WTC11 (cell line): ENCODE measurements at regions not wholly inside any gene's neighbourhood (a gene's known extent, or its start where the extent isn't known, plus 50 kb on each side); places are given as distances from the start of the nearest gene placed in this dataset.

Source experiments
- ATAC-seq: fragments of 200-7000 bp; cut with Tn5 transposase; 2 replicates; pipeline ENCODE4 v1.10.0; 2021; ENCODE audit warnings: mild to moderate bottlenecking, moderate library complexity
- CTCF ChIA-PET: fragments of 300-600 bp; sonication (Branson Sonifier 250); formaldehyde crosslinking; loops from one replicate; lab custom pipeline; 2021; ENCODE audit warnings: antibody characterized with exemption; lab: Charles Lee
- POLR2A ChIA-PET: fragments of 350-600 bp; sonication (Branson Sonifier 250); formaldehyde crosslinking; loops from one replicate; lab custom pipeline; 2021; ENCODE audit warnings: antibody characterized with exemption; lab: Charles Lee
- DNase-seq: peaks from one replicate; pipeline ENCODE4 v3.0.0; 2021; ENCODE audit warnings: low spot score
- H3K27ac Mint-ChIP-seq: 2 replicates; pipeline ENCODE4 v1.8.0; 2021; ENCODE audit warnings: mixed read lengths
- H3K27me3 Mint-ChIP-seq: 2 replicates; pipeline ENCODE4 v1.8.0; 2021; ENCODE audit warnings: low read depth, mild to moderate bottlenecking, moderate library complexity, mixed read lengths
- H3K36me3 Mint-ChIP-seq: 2 replicates; pipeline ENCODE4 v1.8.0; 2021; ENCODE audit warnings: mixed read lengths
- H3K4me1 Mint-ChIP-seq: 2 replicates; pipeline ENCODE4 v1.8.0; 2022; ENCODE audit warnings: mixed read lengths
- H3K4me3 Mint-ChIP-seq: 2 replicates; pipeline ENCODE4 v1.8.0; 2021; ENCODE audit warnings: mild to moderate bottlenecking, moderate library complexity, mixed read lengths
- H3K9me3 Mint-ChIP-seq: 2 replicates; pipeline ENCODE4 v1.8.0; 2021; ENCODE audit warnings: mixed read lengths
- AFF4 ChIP-seq: sonication (generic); formaldehyde crosslinking; IDR thresholded peaks from 2 replicates; pipeline ENCODE4 v1.8.1; 2023; ENCODE audit warnings: mild to moderate bottlenecking, missing genetic modification reagents, borderline replicate concordance
- E2F4 ChIP-seq: sonication (generic); formaldehyde crosslinking; IDR thresholded peaks from 2 replicates; pipeline ENCODE4 v1.8.1; 2022; ENCODE audit warnings: low read depth, mild to moderate bottlenecking, moderate library complexity, missing genetic modification reagents, borderline replicate concordance
- GABPB1 ChIP-seq: sonication (generic); formaldehyde crosslinking; IDR thresholded peaks from 2 replicates; pipeline ENCODE4 v1.8.1; 2023; ENCODE audit warnings: mild to moderate bottlenecking, missing genetic modification reagents
- GRHL2 ChIP-seq: fragments of 250-450 bp; sonication (Bioruptor Pico); IDR thresholded peaks from 2 replicates; pipeline ENCODE4 v1.8.0; 2022; ENCODE audit warnings: mild to moderate bottlenecking, moderate library complexity; ENCODE audit not compliant: insufficient replicate concordance, severe bottlenecking
- IRF2 ChIP-seq: sonication (generic); formaldehyde crosslinking; IDR thresholded peaks from 2 replicates; pipeline ENCODE4 v1.8.0; 2022; ENCODE audit warnings: low read depth, missing genetic modification reagents, borderline replicate concordance
- KAT7 ChIP-seq: sonication (generic); formaldehyde crosslinking; IDR thresholded peaks from 2 replicates; pipeline ENCODE4 v1.8.1; 2023; ENCODE audit warnings: missing genetic modification reagents, mild to moderate bottlenecking, borderline replicate concordance
- MYBL2 ChIP-seq: sonication (generic); formaldehyde crosslinking; IDR thresholded peaks from 2 replicates; pipeline ENCODE4 v1.8.1; 2023; ENCODE audit warnings: mild to moderate bottlenecking, moderate library complexity, missing genetic modification reagents
- OVOL2 ChIP-seq: fragments of 250-450 bp; sonication (Bioruptor Pico); IDR thresholded peaks from 2 replicates; pipeline ENCODE4 v1.9.0; 2021; ENCODE audit warnings: mild to moderate bottlenecking, borderline replicate concordance
- RELA ChIP-seq: sonication (generic); formaldehyde crosslinking; IDR thresholded peaks from 2 replicates; pipeline ENCODE4 v1.8.1; 2022; ENCODE audit warnings: missing genetic modification reagents, mild to moderate bottlenecking, borderline replicate concordance
- RORB ChIP-seq: fragments of 250-450 bp; sonication (Bioruptor Pico); IDR thresholded peaks from 2 replicates; pipeline ENCODE4 v1.9.0; 2021; ENCODE audit warnings: mild to moderate bottlenecking
- SMAD3 ChIP-seq: sonication (generic); formaldehyde crosslinking; IDR thresholded peaks from 2 replicates; pipeline ENCODE4 v1.8.0; 2022; ENCODE audit warnings: missing genetic modification reagents, mild to moderate bottlenecking, borderline replicate concordance
- SOX15 ChIP-seq: fragments of 250-450 bp; sonication (Bioruptor Pico); IDR thresholded peaks from 2 replicates; pipeline ENCODE4 v1.9.0; 2021; ENCODE audit warnings: mild to moderate bottlenecking
- STAT6 ChIP-seq: sonication (generic); formaldehyde crosslinking; conservative IDR thresholded peaks from 2 replicates; pipeline ENCODE4 v1.8.1; 2023; ENCODE audit warnings: mild to moderate bottlenecking, low read depth, missing genetic modification reagents, moderate library complexity
- USF1 ChIP-seq: sonication (generic); formaldehyde crosslinking; IDR thresholded peaks from 2 replicates; pipeline ENCODE4 v1.8.0; 2022; ENCODE audit warnings: mild to moderate bottlenecking, missing genetic modification reagents
- ZNF232 ChIP-seq: sonication (generic); formaldehyde crosslinking; IDR thresholded peaks from 2 replicates; pipeline ENCODE4 v1.8.0; 2022; ENCODE audit warnings: mild to moderate bottlenecking, missing genetic modification reagents
- ZNF317 ChIP-seq: sonication (generic); formaldehyde crosslinking; IDR thresholded peaks from 2 replicates; pipeline ENCODE4 v1.8.1; 2023; ENCODE audit warnings: low read depth, mild to moderate bottlenecking, moderate library complexity, missing genetic modification reagents, borderline replicate concordance
- TF ChIP-seq, protein P1 (sequence below): sonication (generic); formaldehyde crosslinking; IDR thresholded peaks from 2 replicates; pipeline ENCODE4 v1.8.0; 2023; ENCODE audit warnings: missing genetic modification reagents, mild to moderate bottlenecking, borderline replicate concordance
- TF ChIP-seq, protein P2 (sequence below): sonication (generic); formaldehyde crosslinking; IDR thresholded peaks from 2 replicates; pipeline ENCODE4 v1.8.1; 2023; ENCODE audit warnings: mild to moderate bottlenecking, missing genetic modification reagents, moderate library complexity

DNA sequence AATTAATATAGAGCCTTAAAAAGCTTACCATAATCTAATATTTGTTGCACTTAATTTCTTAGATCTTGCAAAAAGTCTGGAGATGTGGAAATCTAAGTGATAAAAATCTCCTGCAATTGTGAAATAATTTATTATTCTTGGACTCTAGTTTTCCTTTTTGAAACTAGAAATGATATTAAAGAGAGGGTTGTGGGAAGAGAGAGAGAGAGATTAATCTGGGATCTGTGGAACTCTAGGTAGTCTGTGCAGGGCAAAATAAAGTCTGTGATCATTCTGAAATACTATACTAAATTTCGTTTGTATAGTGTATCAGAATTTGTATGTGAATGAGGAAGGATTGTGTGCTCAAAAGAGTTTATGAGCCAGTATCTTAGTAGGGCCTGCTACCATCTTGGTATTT lies 692.3 kb downstream of the RWDD3 start:
- no peaks in the 10 kb centered on the region for H3K36me3 Mint-ChIP-seq
- DNase-seq (no peak), ATAC-seq (no peak)
- ChIA-PET CTCF (no interaction called here), POLR2A (no interaction called here)
- no peaks in the 10 kb centered on the region for H3K9me3 Mint-ChIP-seq
- H3K27me3 Mint-ChIP-seq, result no peaks in the 10 kb centered on the region
- H3K4me1 Mint-ChIP-seq, result no peaks in the 10 kb centered on the region
- H3K27ac Mint-ChIP-seq, result no peak overlapping the region
- no peak overlapping the region for H3K4me3 Mint-ChIP-seq
- no peak for TF ChIP-seq MYBL2 (CRISPR knock-in tag)
- no peak for TF ChIP-seq ZNF317 (CRISPR knock-in tag)

GRCh38 chr1:95927061-95927460 lies 693.1 kb downstream of the RWDD3 start:
- TF ChIP-seq GABPB1 (CRISPR knock-in tag) (no peak), AFF4 (CRISPR knock-in tag) (no peak), OVOL2 (CRISPR knock-in tag) (no peak)
- ChIA-PET POLR2A (no interaction called here), CTCF (no interaction called here)
- Mint-ChIP-seq H3K4me3 (no peak overlapping the region), H3K4me1 (no peaks in the 10 kb centered on the region), H3K27me3 (no peaks in the 10 kb centered on the region), H3K9me3 (no peaks in the 10 kb centered on the region), H3K36me3 (no peaks in the 10 kb centered on the region), H3K27ac (no peak overlapping the region)
- DNase-seq, result no peak
- ATAC-seq, result no peak

GRCh38 chr1:95935719-95936118 lies 701.7 kb downstream of the RWDD3 start:
- H3K9me3 Mint-ChIP-seq, result peaks cover 3% of the 10 kb centered on the region; the same call in 1 of the 2 replicates
- no peak overlapping the region for H3K4me3 Mint-ChIP-seq
- no peaks in the 10 kb centered on the region for H3K36me3 Mint-ChIP-seq
- ChIA-PET CTCF (no interaction called here), POLR2A (no interaction called here)
- DNase-seq (no peak), ATAC-seq (no peak)
- H3K27ac Mint-ChIP-seq, result no peak overlapping the region
- no peaks in the 10 kb centered on the region for H3K27me3 Mint-ChIP-seq
- no peaks in the 10 kb centered on the region for H3K4me1 Mint-ChIP-seq
- TF ChIP-seq IRF2 (CRISPR knock-in tag) (no peak), SOX15 (CRISPR knock-in tag) (no peak), SMAD3 (CRISPR knock-in tag) (no peak), STAT6 (CRISPR knock-in tag) (no peak), GRHL2 (CRISPR knock-in tag) (no peak), RELA (no peak), USF1 (CRISPR knock-in tag) (no peak), ZNF232 (CRISPR knock-in tag) (no peak), RORB (CRISPR knock-in tag) (no peak), KAT7 (CRISPR knock-in tag) (no peak), E2F4 (CRISPR knock-in tag) (no peak), ZNF317 (CRISPR knock-in tag) (no peak)
- TF ChIP-seq, protein P1, sequence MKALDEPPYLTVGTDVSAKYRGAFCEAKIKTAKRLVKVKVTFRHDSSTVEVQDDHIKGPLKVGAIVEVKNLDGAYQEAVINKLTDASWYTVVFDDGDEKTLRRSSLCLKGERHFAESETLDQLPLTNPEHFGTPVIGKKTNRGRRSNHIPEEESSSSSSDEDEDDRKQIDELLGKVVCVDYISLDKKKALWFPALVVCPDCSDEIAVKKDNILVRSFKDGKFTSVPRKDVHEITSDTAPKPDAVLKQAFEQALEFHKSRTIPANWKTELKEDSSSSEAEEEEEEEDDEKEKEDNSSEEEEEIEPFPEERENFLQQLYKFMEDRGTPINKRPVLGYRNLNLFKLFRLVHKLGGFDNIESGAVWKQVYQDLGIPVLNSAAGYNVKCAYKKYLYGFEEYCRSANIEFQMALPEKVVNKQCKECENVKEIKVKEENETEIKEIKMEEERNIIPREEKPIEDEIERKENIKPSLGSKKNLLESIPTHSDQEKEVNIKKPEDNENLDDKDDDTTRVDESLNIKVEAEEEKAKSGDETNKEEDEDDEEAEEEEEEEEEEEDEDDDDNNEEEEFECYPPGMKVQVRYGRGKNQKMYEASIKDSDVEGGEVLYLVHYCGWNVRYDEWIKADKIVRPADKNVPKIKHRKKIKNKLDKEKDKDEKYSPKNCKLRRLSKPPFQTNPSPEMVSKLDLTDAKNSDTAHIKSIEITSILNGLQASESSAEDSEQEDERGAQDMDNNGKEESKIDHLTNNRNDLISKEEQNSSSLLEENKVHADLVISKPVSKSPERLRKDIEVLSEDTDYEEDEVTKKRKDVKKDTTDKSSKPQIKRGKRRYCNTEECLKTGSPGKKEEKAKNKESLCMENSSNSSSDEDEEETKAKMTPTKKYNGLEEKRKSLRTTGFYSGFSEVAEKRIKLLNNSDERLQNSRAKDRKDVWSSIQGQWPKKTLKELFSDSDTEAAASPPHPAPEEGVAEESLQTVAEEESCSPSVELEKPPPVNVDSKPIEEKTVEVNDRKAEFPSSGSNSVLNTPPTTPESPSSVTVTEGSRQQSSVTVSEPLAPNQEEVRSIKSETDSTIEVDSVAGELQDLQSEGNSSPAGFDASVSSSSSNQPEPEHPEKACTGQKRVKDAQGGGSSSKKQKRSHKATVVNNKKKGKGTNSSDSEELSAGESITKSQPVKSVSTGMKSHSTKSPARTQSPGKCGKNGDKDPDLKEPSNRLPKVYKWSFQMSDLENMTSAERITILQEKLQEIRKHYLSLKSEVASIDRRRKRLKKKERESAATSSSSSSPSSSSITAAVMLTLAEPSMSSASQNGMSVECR (CRISPR knock-in tag), result no peak
- TF ChIP-seq, protein P2, sequence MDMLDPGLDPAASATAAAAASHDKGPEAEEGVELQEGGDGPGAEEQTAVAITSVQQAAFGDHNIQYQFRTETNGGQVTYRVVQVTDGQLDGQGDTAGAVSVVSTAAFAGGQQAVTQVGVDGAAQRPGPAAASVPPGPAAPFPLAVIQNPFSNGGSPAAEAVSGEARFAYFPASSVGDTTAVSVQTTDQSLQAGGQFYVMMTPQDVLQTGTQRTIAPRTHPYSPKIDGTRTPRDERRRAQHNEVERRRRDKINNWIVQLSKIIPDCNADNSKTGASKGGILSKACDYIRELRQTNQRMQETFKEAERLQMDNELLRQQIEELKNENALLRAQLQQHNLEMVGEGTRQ (CRISPR knock-in tag), result no peak
